Endothelial cell of umbilical vein (primary cell): ENCODE measurements at regions not wholly inside any gene's neighbourhood (a gene's known extent, or its start where the extent isn't known, plus 50 kb on each side); places are given as distances from the start of the nearest gene placed in this dataset.

Experiments
- JUN ChIP-seq: IDR thresholded peaks from 2 replicates; pipeline ENCODE4 v1.6.1; 2011; ENCODE audit warnings: borderline replicate concordance, low read depth; ENCODE audit not compliant: insufficient read length, insufficient read depth
- MAX ChIP-seq: IDR thresholded peaks from 2 replicates; pipeline ENCODE4 v1.6.1; 2011; ENCODE audit not compliant: insufficient read depth, insufficient read length
- MYC ChIP-seq: IDR thresholded peaks from one replicate; pipeline ENCODE4 v1.6.1; 2011; ENCODE audit warnings: mild to moderate bottlenecking, low read depth, low read length
- TF ChIP-seq, protein P1 (sequence below), 2 donors: IDR thresholded peaks; 1 replicate in 1 of 2; 2 replicates in 1 of 2; pipeline ENCODE4 v1.5.1; 2011; ENCODE audit warnings: low read length in 2 of 2, mild to moderate bottlenecking in 2 of 2, moderate library complexity in 2 of 2, control low read depth in 1 of 2, inconsistent platforms in 1 of 2, low read depth in 1 of 2; ENCODE audit not compliant: insufficient read depth in 1 of 2; ENCODE audit errors: extremely low read depth in 1 of 2

DNA sequence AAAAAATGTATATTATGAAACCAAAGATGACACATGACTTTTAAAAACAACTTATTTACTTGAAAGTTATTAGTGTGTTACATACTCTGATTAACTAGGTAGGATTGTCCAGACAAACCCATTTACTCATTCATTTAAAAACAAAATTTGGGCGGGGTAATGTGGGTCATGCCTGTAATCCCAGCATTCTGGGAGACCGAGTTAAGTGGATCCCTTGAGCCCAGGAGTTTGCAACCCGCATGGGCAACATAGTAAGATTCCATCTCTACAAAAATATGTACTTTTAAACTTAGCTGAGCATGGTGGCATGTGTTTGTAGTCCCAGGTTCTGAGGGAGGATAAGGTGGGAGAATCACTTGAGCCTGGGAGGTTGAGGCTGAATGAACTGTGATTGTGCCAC lies 1414.7 kb downstream of the PLA2G4A start:
- TF ChIP-seq MAX (no peak), JUN (no peak), MYC (no peak)
- TF ChIP-seq, protein P1, sequence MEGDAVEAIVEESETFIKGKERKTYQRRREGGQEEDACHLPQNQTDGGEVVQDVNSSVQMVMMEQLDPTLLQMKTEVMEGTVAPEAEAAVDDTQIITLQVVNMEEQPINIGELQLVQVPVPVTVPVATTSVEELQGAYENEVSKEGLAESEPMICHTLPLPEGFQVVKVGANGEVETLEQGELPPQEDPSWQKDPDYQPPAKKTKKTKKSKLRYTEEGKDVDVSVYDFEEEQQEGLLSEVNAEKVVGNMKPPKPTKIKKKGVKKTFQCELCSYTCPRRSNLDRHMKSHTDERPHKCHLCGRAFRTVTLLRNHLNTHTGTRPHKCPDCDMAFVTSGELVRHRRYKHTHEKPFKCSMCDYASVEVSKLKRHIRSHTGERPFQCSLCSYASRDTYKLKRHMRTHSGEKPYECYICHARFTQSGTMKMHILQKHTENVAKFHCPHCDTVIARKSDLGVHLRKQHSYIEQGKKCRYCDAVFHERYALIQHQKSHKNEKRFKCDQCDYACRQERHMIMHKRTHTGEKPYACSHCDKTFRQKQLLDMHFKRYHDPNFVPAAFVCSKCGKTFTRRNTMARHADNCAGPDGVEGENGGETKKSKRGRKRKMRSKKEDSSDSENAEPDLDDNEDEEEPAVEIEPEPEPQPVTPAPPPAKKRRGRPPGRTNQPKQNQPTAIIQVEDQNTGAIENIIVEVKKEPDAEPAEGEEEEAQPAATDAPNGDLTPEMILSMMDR (IDR thresholded peaks at IDR 0.05; ENCODE audit: extremely low read depth in 1 of 2, insufficient read depth in 1 of 2, low read depth in 1 of 2, low read length in 2 of 2), result no peak
